Glutamatergic neuron (in vitro differentiated cells): ENCODE measurements at regions not wholly inside any gene's neighbourhood (a gene's known extent, or its start where the extent isn't known, plus 50 kb on each side); places are given as distances from the start of the nearest gene placed in this dataset.

ENCODE experiments used
- DNase-seq: peaks from one replicate; pipeline ENCODE4 v3.0.0; 2022
- H3K27ac Mint-ChIP-seq: one replicate; pipeline ENCODE4 v1.8.0; 2020; ENCODE audit warnings: mild to moderate bottlenecking, mixed read lengths, inconsistent platforms; ENCODE audit not compliant: unreplicated experiment
- H3K27me3 Mint-ChIP-seq: one replicate; pipeline ENCODE4 v1.8.0; 2020; ENCODE audit warnings: mild to moderate bottlenecking, moderate library complexity, mixed read lengths, inconsistent platforms; ENCODE audit not compliant: unreplicated experiment
- H3K36me3 Mint-ChIP-seq: one replicate; pipeline ENCODE4 v1.8.0; 2020; ENCODE audit warnings: mild to moderate bottlenecking, mixed read lengths, inconsistent platforms; ENCODE audit not compliant: unreplicated experiment
- H3K4me1 Mint-ChIP-seq: one replicate; pipeline ENCODE4 v1.8.0; 2020; ENCODE audit warnings: mild to moderate bottlenecking, low read depth, mixed read lengths, inconsistent platforms; ENCODE audit not compliant: unreplicated experiment
- H3K4me3 Mint-ChIP-seq: one replicate; pipeline ENCODE4 v1.8.0; 2020; ENCODE audit warnings: mild to moderate bottlenecking, mixed read lengths, inconsistent platforms; ENCODE audit not compliant: unreplicated experiment
- H3K9me3 Mint-ChIP-seq: one replicate; pipeline ENCODE4 v1.8.0; 2020; ENCODE audit warnings: mild to moderate bottlenecking, moderate library complexity, mixed read lengths, inconsistent platforms; ENCODE audit not compliant: unreplicated experiment
- CTCF ChIP-seq: fragments of 200-600 bp; sonication (generic); IDR thresholded peaks from one replicate; pipeline ENCODE4 v1.5.0; 2021; ENCODE audit not compliant: partially characterized antibody, unreplicated experiment

DNA sequence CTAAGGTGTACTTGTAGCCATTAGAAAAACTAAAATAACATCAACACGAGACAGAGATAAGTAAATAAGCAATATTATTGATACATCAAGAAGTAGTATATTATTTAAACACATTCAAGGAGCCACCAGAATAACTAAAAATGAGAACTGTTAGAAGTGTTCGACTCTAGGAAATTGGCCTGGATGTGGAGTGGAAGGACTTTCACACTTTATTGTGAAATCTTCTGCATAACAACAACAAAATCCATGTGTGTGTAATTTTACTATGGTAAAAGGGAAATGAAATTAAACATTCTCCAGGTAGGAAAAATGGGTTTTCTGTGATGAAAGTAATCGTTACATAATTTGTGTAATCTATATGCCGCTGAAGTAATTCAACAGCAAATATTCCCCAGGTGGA lies 96.3 kb upstream of the RNF152 start:
- Mint-ChIP-seq H3K4me1 (no peaks in the 10 kb centered on the region), H3K4me3 (no peak overlapping the region), H3K27ac (no peak overlapping the region), H3K9me3 (no peaks in the 10 kb centered on the region), H3K36me3 (no peaks in the 10 kb centered on the region), H3K27me3 (no peaks in the 10 kb centered on the region)
- no peak for TF ChIP-seq CTCF
- no peak for DNase-seq

- no peak for TF ChIP-seq CTCF
- H3K4me1 Mint-ChIP-seq: no peaks in the 10 kb centered on the region
Measured at GRCh38 chr18:61988100-61988499, 95.3 kb upstream of the RNF152 start.

GRCh38 chr18:61985681-61986080 lies 92.9 kb upstream of the RNF152 start:
- no peaks in the 10 kb centered on the region for H3K36me3 Mint-ChIP-seq
- TF ChIP-seq CTCF: no peak

More at GRCh38 chr18:61988100-61988499, 95.3 kb upstream of the RNF152 start:
- H3K27ac Mint-ChIP-seq: no peak overlapping the region
- no peaks in the 10 kb centered on the region for H3K9me3 Mint-ChIP-seq
- H3K27me3 Mint-ChIP-seq: no peaks in the 10 kb centered on the region
- H3K36me3 Mint-ChIP-seq: no peaks in the 10 kb centered on the region
- no peak for DNase-seq
- H3K4me3 Mint-ChIP-seq: no peak overlapping the region

DNA sequence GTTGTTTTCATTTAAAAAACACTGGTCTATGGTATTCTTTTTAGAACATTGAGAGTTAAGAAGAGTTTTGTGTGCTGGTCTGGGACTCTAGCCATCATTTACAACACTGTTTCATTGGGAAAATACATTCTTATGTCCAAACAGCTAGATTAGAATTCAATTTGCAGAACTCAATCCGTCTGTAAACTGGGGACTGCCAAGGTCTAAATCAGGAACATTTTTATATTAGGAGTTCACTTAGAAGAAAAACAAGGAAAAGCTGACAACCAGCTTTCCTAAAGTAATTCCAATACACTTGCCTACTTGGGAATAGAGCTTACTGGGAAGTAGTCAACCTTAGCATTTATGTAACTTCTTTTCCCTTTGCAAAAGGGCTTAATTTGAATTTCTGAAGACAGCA lies 91.5 kb upstream of the RNF152 start:
- TF ChIP-seq CTCF: no peak
- Mint-ChIP-seq H3K27me3 (no peaks in the 10 kb centered on the region), H3K4me1 (peaks cover 1% of the 10 kb centered on the region), H3K9me3 (no peaks in the 10 kb centered on the region), H3K36me3 (no peaks in the 10 kb centered on the region), H3K27ac (no peak overlapping the region), H3K4me3 (no peak overlapping the region)
- no peak for DNase-seq

More at GRCh38 chr18:61985681-61986080, 92.9 kb upstream of the RNF152 start:
- Mint-ChIP-seq H3K4me3 (no peak overlapping the region), H3K27me3 (no peaks in the 10 kb centered on the region), H3K9me3 (no peaks in the 10 kb centered on the region), H3K27ac (no peak overlapping the region), H3K4me1 (peaks cover 1% of the 10 kb centered on the region)
- no peak for DNase-seq

- Mint-ChIP-seq H3K9me3 (no peaks in the 10 kb centered on the region), H3K27me3 (no peaks in the 10 kb centered on the region), H3K4me1 (peaks cover 1% of the 10 kb centered on the region), H3K27ac (no peak overlapping the region), H3K4me3 (no peak overlapping the region), H3K36me3 (no peaks in the 10 kb centered on the region)
- DNase-seq: no peak
- TF ChIP-seq CTCF: no peak
Measured at GRCh38 chr18:61982475-61982874, 89.7 kb upstream of the RNF152 start.
